ENCODE measurements at regions not wholly inside any gene's neighbourhood (a gene's known extent, or its start where the extent isn't known, plus 50 kb on each side); places are given as distances from the start of the nearest gene placed in this dataset.

DNA sequence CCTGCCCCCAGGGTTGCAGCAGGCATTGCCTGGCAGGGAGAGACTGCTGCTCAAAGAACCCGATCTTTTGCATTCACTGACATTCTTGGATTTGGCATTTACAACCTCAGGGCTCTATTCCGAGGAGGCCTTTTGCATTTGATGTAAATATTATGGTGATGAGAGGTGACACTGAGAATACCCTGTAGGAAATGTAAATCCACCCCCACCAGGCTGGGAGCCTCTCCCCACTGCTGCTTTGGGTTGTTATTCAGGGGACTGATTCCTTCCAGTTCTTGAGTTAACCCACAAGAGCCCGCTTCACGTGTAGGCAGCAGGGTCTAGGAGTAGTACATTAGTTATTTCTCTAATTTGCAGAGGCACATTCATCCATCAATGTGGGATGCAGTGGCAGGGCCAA is 55.5 kb upstream of the ARAP3 start:
- TF ChIP-seq POLR2AphosphoS5 (IDR thresholded peaks at IDR 0.05) (no peak), POLR2A (IDR thresholded peaks at IDR 0.05) (no peak), EP300 (IDR thresholded peaks at IDR 0.05) (no peak)
- TF ChIP-seq, protein P1, sequence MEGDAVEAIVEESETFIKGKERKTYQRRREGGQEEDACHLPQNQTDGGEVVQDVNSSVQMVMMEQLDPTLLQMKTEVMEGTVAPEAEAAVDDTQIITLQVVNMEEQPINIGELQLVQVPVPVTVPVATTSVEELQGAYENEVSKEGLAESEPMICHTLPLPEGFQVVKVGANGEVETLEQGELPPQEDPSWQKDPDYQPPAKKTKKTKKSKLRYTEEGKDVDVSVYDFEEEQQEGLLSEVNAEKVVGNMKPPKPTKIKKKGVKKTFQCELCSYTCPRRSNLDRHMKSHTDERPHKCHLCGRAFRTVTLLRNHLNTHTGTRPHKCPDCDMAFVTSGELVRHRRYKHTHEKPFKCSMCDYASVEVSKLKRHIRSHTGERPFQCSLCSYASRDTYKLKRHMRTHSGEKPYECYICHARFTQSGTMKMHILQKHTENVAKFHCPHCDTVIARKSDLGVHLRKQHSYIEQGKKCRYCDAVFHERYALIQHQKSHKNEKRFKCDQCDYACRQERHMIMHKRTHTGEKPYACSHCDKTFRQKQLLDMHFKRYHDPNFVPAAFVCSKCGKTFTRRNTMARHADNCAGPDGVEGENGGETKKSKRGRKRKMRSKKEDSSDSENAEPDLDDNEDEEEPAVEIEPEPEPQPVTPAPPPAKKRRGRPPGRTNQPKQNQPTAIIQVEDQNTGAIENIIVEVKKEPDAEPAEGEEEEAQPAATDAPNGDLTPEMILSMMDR (IDR thresholded peaks at IDR 0.05): no peak

Data from suprapubic skin (tissue), 4 donors.